RKO (cell line): ENCODE measurements at regions not wholly inside any gene's neighbourhood (a gene's known extent, or its start where the extent isn't known, plus 50 kb on each side); places are given as distances from the start of the nearest gene placed in this dataset.
A peak's percentile ranks its signal among the peaks of the same experiment; 100 is the strongest.

Source experiments
- DNase-seq: peaks from one replicate; pipeline ENCODE4 v3.0.0-alpha.2; 2016; ENCODE audit warnings: low spot score

GRCh38 chr14:27386391-27386790 is 788.6 kb upstream of the NOVA1 start:
- DNase-seq = no peak

DNA sequence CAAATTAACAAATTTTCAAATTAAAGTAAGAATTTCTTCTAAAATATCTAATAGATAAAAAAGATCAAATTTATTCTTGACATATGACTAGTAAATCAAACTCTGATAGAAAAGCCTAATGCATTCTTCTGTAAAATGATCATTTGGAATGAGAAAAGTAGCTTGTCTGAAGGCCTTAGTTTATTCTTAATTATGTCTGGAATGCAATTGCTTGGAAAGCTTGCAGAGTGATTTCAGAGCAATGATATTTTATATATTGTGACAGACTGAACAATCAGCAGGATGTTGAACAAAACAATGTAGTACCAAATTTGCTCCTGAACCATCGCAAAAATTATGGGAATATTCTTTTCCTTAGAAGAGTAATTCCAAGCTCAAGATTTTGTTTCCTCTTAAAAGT is 789.6 kb upstream of the NOVA1 start:
- DNase-seq = no peak

- no peak for DNase-seq
Measured at GRCh38 chr14:27389402-27389801, 791.6 kb upstream of the NOVA1 start.

- DNase-seq = no peak
Measured at GRCh38 chr14:27390155-27390554, 792.3 kb upstream of the NOVA1 start.

GRCh38 chr14:27391331-27391730 is 793.5 kb upstream of the NOVA1 start:
- DNase-seq = no peak

- DNase-seq = peak; percentile 18
Measured at GRCh38 chr14:27392153-27392552, 794.3 kb upstream of the NOVA1 start.

- DNase-seq = no peak
Measured at GRCh38 chr14:27409944-27410343, 812.1 kb upstream of the NOVA1 start.

DNA sequence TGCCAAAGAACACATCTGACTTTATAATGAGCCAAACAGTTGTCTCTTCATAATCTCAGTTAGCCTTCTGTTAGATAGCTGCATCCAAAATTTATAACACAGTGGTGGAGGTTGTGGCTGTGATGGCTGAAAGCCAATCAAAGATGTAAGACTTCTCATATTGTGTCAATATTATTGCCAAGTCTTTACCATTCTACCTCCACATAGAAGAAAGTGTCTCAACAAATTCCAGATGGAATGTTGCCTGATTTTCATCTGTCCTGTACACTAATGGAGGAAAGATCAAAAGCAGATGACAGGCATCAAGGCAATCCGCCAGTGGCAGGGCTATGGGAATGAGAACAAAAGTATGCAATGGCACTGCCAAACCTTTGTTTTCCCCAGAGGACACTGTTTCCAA is 813.1 kb upstream of the NOVA1 start:
- DNase-seq = no peak

DNA sequence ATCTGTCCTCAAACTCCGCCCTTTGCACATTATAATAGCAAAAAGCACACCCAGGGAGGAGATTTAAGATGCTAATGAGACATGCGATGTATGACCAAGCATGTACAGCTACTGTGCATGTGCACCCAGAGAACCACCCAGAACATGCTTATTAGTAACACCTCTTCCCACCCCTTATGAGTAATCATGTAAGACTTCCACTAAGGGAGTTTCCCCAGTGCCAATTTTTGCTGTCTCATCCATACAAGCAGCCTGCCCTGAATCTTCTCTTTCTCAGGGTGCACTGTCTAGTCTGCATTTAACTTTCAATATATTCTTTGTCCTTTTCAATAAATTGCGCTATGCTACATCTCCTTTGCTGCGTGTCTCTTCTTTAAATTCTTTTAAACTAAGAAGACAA is 830.0 kb upstream of the NOVA1 start:
- peak; percentile 50 for DNase-seq

DNA sequence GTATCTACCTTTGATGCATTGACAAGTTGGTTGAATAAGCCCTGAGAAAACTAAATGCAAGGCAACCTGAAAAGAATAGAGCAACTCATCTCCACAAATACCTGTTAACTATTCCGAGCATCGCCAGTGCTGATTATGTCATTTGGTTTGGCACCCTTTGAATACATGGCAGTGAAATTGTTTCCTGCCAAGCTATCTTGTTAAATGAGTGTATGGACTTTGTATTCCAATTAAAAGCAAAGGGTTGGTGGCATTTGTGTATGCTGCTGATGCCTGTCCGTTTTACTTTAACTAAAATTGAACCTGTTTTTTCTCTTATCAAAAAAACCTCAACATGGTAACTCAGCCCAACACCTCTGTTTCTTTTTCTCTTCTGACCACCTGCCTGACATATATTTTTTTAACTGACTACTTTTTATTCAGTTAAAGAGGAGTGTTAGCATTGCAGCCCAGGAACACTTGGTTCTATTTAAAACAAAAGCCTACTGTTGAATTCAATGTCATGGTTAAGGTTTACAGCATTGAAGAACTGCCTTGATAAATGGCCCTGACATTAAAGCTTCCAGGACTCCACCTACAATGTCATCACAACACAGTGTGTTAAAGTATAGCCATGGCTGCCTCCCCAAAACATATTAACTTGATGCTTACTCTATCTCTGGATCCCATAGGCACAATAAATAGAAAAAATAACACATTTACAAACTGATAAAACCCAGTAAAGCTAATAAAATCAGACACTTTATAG is 838.3 kb upstream of the NOVA1 start:
- no peak for DNase-seq

GRCh38 chr14:27484633-27485032 is 886.8 kb upstream of the NOVA1 start:
- no peak for DNase-seq

DNA sequence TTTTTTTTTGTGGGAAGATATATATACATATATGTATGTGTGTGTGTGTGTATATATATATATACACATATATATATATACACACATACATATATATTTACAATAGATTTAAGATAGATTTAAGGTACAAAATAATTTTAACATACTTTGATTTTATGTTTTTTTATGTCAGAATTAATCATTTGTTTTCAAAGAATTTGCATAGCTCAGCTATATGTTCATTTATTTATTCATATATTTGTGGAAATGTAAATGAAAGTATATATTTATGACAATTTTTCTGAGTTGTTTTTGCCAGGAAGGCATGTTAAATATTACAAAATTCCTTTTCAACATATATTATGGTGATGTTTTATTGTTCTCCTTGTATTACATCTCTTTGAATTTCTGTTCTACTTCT is 887.4 kb upstream of the NOVA1 start:
- no peak for DNase-seq

DNA sequence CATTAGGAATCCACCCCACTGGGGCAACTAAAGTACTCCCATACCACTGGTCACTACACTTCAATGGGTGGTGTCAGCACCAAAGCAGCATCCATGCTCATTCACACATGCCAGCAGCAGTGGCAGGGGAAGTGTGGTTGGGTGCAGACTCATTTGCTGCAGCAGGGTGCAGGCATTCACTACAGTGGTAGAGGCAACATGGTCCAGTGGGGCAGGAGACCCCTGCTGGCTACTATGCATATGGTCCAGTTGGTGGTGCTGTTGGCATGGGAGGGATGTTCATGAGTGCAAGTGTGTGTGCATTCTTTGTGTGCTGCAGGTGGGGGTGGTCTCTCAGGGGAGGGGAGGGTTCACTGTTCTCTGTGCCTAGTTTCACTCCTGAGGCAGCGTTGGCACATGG is 908.4 kb upstream of the NOVA1 start:
- no peak for DNase-seq

DNA sequence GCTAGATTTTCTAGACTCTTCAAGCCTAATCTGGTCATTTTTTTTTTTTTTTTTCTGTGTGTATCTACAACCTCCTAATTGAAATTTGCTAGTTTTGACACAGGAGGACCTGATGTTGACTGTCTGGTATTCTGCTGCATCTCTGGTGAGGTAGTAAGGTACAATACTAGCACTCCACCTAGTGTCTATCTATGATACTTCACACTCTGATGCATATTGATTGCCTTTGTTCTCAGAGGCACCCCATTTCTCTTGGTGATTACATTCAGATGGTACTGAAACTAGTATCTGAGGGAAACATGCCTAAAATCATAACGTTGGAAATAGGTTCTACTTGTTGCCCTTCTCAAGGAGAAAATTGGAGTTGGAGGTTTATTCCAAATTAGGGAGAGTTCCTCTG is 930.5 kb upstream of the NOVA1 start:
- peak; percentile 73 for DNase-seq

DNA sequence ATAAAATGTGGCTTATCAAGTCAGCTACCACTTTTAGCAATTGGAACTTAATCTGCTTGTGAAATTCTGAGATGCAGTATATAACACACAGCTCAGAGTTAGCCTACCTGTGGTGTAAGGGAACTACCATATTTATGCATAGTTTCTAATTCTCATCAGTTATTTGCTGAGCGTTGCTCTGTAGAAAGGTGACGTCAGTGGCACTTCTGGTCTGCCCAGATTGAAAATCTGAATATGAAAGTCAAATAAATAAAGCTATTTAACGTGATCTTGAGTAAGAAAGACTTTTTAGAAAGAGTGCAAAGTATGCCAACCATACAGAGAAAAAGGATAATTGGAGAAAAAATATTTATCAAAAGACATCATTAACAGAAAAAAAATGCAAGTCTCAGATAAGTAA is 938.9 kb upstream of the NOVA1 start:
- no peak for DNase-seq

DNA sequence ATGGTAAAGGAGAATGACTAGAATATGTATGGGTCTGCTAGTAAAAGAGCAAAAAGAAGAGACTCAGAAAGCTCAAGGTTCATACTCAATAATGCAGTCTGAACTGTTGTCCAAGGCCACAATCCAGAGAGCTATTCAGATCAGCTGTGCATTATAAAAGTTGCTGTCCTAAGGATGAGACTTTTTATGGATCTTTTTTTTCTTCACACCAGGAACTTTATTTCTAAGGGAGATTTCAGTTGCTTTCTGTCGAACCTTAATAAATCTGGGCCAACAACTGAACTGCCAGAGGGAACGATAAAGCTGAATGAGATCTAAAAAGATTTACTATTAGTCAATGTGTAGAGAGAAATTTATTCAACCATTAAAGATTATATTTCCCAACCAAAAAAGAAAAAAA is 948.3 kb upstream of the NOVA1 start:
- no peak for DNase-seq

- peak; percentile 37 for DNase-seq
Measured at GRCh38 chr14:27553790-27554189, 956.0 kb upstream of the NOVA1 start.

DNA sequence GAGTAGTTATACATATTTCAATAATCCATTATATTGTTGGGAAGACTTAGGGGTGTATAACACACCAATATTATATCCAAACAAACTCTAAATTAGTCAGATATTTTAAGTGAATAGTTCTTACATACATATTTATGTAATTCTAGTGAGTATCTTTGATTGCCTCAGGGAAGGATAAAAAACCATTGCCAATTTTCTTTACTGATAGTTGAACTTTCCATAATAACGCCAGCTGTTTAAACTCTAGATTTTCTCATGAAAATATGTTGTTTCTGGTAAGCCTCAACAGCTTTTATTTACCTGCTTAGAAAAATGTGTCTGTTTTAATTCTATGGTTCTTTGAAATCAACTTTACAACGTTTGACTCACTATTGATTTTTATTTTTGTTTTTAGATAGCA is 959.6 kb upstream of the NOVA1 start:
- no peak for DNase-seq

- no peak for DNase-seq
Measured at GRCh38 chr14:27559848-27560247, 962.0 kb upstream of the NOVA1 start.

DNA sequence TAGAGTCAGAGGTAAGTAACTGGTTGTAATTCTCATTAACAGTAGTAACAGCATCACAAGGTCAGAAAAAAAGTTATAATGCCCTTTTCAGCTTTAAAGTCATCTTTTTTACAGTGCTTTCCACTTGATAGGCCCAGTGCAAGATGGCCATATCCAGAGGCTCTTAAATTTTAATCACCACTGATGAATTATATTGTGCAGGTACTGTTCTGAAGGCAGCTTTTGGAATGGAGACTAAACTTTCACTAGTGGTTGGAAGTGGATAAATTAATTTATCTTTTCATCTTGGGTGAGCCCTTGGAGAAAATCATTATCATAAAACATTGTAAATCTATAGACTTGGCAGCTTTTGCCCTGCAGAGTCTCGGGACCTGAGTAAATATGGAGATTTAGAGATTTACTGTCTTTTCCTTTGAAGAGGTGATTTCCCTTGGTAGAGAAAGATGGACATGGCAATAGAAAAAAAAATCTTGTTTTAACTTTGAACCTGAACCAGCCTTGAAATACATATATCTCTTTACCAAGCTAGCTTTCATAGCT is 969.1 kb upstream of the NOVA1 start:
- DNase-seq = no peak

GRCh38 chr14:27573018-27573417 is 975.2 kb upstream of the NOVA1 start:
- no peak for DNase-seq

- DNase-seq = peak; percentile 25
Measured at GRCh38 chr14:27587103-27587502, 989.3 kb upstream of the NOVA1 start.

- DNase-seq = no peak
Measured at GRCh38 chr14:27605282-27605681, 1007.4 kb upstream of the NOVA1 start.

- DNase-seq = no peak
Measured at GRCh38 chr14:27608377-27608776, 1010.5 kb upstream of the NOVA1 start.
